K562 (cell line): ENCODE measurements at regions not wholly inside any gene's neighbourhood (a gene's known extent, or its start where the extent isn't known, plus 50 kb on each side); places are given as distances from the start of the nearest gene placed in this dataset.

Experiments used
- ATAC-seq: fragments of 200-7000 bp; cut with Tn5 transposase; 3 replicates; pipeline ENCODE4 v1.9.1; 2020; ENCODE audit warnings: moderate library complexity
- BruUV-seq: library from RNA; stranded (reverse); fragments of 400-500 nt; replicated peaks from 2 replicates; lab custom pipeline; 2021; lab: Mats Ljungman, UMichigan
- CTCF ChIA-PET: fragments of 300-600 bp; formaldehyde crosslinking; extraction: SDS; loops from one replicate; lab custom pipeline; 2021; ENCODE audit warnings: low intra/inter-chr PET ratio; lab: Yijun Ruan, JAX
- POLR2A ChIA-PET: fragments of 300-600, 350-650 bp; sonication (Branson Sonifier 250); formaldehyde crosslinking; extraction: SDS; loops from one replicate; lab custom pipeline; 2021; ENCODE audit warnings: antibody characterized with exemption, inconsistent platforms; lab: Yijun Ruan, JAX
- DNase-seq, 4 experiments: peaks; one replicate each; pipeline versions ENCODE4 v3.0.0 to v3.0.0-alpha.2; 2011 to 2018; ENCODE audit warnings: low spot score in 3 of 4, mixed read lengths in 3 of 4; ENCODE audit errors: extremely low read depth in 1 of 4
- FAIRE-seq: peaks from 2 replicates; lab custom pipeline; 2011; peaks lifted over from hg19 to GRCh38; lab: Jason Lieb, UNC
- H2AFZ ChIP-seq: 2 replicates; pipeline ENCODE4 v1.6.0; 2011; ENCODE audit warnings: low read depth, low read length, control low read depth, inconsistent platforms
- H3K27ac ChIP-seq: fragments of 200-600 bp; 3 replicates; pipeline ENCODE4 v1.8.0; 2011; ENCODE audit warnings: low read depth, mild to moderate bottlenecking, control low read depth, inconsistent platforms, low read length, moderate library complexity, mixed read lengths; ENCODE audit errors: extremely low read depth
- H3K27me3 ChIP-seq, 2 experiments: fragments of 300-600 bp in 1 of 2; 2 replicates in 1 of 2; 3 replicates in 1 of 2; pipeline versions ENCODE4 v1.6.0 to v1.8.0; 2011; ENCODE audit warnings: inconsistent platforms in 2 of 2, low read length in 2 of 2, mild to moderate bottlenecking in 1 of 2, mixed read lengths in 1 of 2, moderate library complexity in 1 of 2; ENCODE audit not compliant: control insufficient read depth in 2 of 2, insufficient read depth in 2 of 2
- H3K36me3 ChIP-seq: fragments of 300-600 bp; 3 replicates; pipeline ENCODE4 v1.8.0; 2011; ENCODE audit warnings: mild to moderate bottlenecking, low read length, inconsistent platforms; ENCODE audit not compliant: control insufficient read depth, insufficient read depth
- H3K4me1 ChIP-seq, 2 experiments: fragments of 200-600 bp in 1 of 2; replicated peaks in 1 of 2; 2 replicates in 1 of 2; 3 replicates in 1 of 2; pipeline versions ENCODE4 v1.5.1 to v1.8.0; 2011; ENCODE audit warnings: inconsistent platforms in 2 of 2, low read length in 2 of 2, mild to moderate bottlenecking in 1 of 2, mixed read lengths in 1 of 2, moderate library complexity in 1 of 2; ENCODE audit not compliant: control insufficient read depth in 2 of 2, insufficient read depth in 2 of 2
- H3K4me2 ChIP-seq: 2 replicates; pipeline ENCODE4 v1.6.1; 2011; ENCODE audit warnings: low read length, control low read depth, inconsistent platforms, mixed read lengths; ENCODE audit not compliant: insufficient read depth
- H3K4me3 ChIP-seq: fragments of 200-600 bp; sonication (generic), shearing (Covaris generic); 2 replicates; pipeline ENCODE4 v1.5.1; 2016; ENCODE audit warnings: control low read depth, inconsistent platforms
- H3K79me2 ChIP-seq: fragments of 200-600 bp; 3 replicates; pipeline ENCODE4 v1.8.0; 2011; ENCODE audit warnings: low read length, inconsistent platforms; ENCODE audit not compliant: control insufficient read depth, insufficient read depth
- H3K9ac ChIP-seq, 2 experiments: 2 replicates each; pipeline versions ENCODE4 v1.6.0 to v1.6.1; 2011; ENCODE audit warnings: low read depth in 2 of 2, low read length in 2 of 2, control low read depth in 1 of 2, inconsistent platforms in 1 of 2, mild to moderate bottlenecking in 1 of 2, mixed read lengths in 1 of 2; ENCODE audit not compliant: insufficient read depth in 1 of 2
- H3K9me1 ChIP-seq: one replicate; pipeline ENCODE4 v1.6.0; 2011; ENCODE audit warnings: inconsistent platforms, mild to moderate bottlenecking, low read length, moderate library complexity; ENCODE audit not compliant: control insufficient read depth, insufficient read depth
- H3K9me3 ChIP-seq: replicated peaks from 2 replicates; pipeline ENCODE4 v1.5.1; 2011; ENCODE audit warnings: low read depth, low read length, inconsistent platforms; ENCODE audit not compliant: control insufficient read depth, insufficient read depth
- H4K20me1 ChIP-seq: replicated peaks from 2 replicates; pipeline ENCODE4 v1.6.1; 2011; ENCODE audit warnings: low read length, inconsistent platforms, mixed read lengths; ENCODE audit not compliant: control insufficient read depth, insufficient read depth
- BRCA1 ChIP-seq, 2 experiments: fragments of 450-650 bp in 1 of 2; sonication (generic) in 1 of 2; formaldehyde crosslinking in 1 of 2; IDR thresholded peaks; 2 replicates each; pipeline versions ENCODE4 v1.5.0 to v1.6.1; 2017 to 2020; ENCODE audit warnings: mild to moderate bottlenecking in 1 of 2, missing genetic modification reagents in 1 of 2
- CREB3 ChIP-seq: fragments of 450-650 bp; conservative IDR thresholded peaks from 2 replicates; pipeline ENCODE4 v1.6.1; 2016; ENCODE audit warnings: missing genetic modification characterization, low read depth, mild to moderate bottlenecking, missing compliant biosample characterization, moderate library complexity
- FOXK1 ChIP-seq: sonication (generic); formaldehyde crosslinking; IDR thresholded peaks from 2 replicates; pipeline ENCODE4 v1.8.0; 2022; ENCODE audit warnings: missing genetic modification reagents, mild to moderate bottlenecking, borderline replicate concordance
- MYNN ChIP-seq, 2 experiments: sonication (generic); formaldehyde crosslinking in 1 of 2; IDR thresholded peaks; 2 replicates each; pipeline versions ENCODE4 v1.5.0 to v1.6.1; 2016 to 2020; ENCODE audit warnings: antibody characterized with exemption in 1 of 2, missing genetic modification reagents in 1 of 2
- NFE2 ChIP-seq: IDR thresholded peaks from 2 replicates; pipeline ENCODE4 v1.6.1; 2014; ENCODE audit warnings: antibody characterized with exemption, low read depth
- PML ChIP-seq: IDR thresholded peaks from 2 replicates; pipeline ENCODE4 v1.6.1; 2012; ENCODE audit warnings: low read length, inconsistent platforms
- POLR2AphosphoS5 ChIP-seq: IDR thresholded peaks from 2 replicates; pipeline ENCODE4 v1.6.1; 2011; ENCODE audit warnings: mild to moderate bottlenecking, low read depth, low read length, moderate library complexity; ENCODE audit not compliant: control insufficient read depth, insufficient read depth
- SIN3A ChIP-seq, 2 experiments: fragments of 150-350 bp in 1 of 2; IDR thresholded peaks; 2 replicates each; pipeline ENCODE4 v1.6.1; 2011 to 2016; ENCODE audit warnings: borderline replicate concordance in 2 of 2, low read depth in 2 of 2, low read length in 2 of 2, mild to moderate bottlenecking in 2 of 2, moderate library complexity in 2 of 2; ENCODE audit not compliant: control insufficient read depth in 1 of 2
- SRSF7 ChIP-seq: fragments of 200-400 bp; formaldehyde crosslinking; optimal IDR thresholded peaks from 2 replicates; pipeline ENCODE3; 2017; ENCODE audit warnings: mild to moderate bottlenecking, low read depth, low read length
- TBL1XR1 ChIP-seq, 2 experiments: IDR thresholded peaks; 2 replicates each; pipeline ENCODE4 v1.6.1; 2012; ENCODE audit warnings: improper control_type of control experiment in 2 of 2, low read length in 2 of 2, mild to moderate bottlenecking in 1 of 2
- TCF7L2 ChIP-seq: fragments of 150-350 bp; IDR thresholded peaks from 2 replicates; pipeline ENCODE4 v1.6.1; 2016; ENCODE audit warnings: low read depth, mild to moderate bottlenecking, low read length, moderate library complexity
- TSHZ1 ChIP-seq: fragments of 250-450 bp; sonication (Bioruptor Pico); IDR thresholded peaks from 2 replicates; pipeline ENCODE4 v1.4.0; 2020; ENCODE audit warnings: mild to moderate bottlenecking, moderate library complexity
- XRCC5 ChIP-seq: fragments of 200-400 bp; formaldehyde crosslinking; IDR thresholded peaks from 2 replicates; pipeline ENCODE4 v1.6.1; 2017; ENCODE audit warnings: low read depth, mild to moderate bottlenecking, low read length
- ZNF217 ChIP-seq: sonication (generic); formaldehyde crosslinking; IDR thresholded peaks from 2 replicates; pipeline ENCODE4 v1.8.0; 2022; ENCODE audit warnings: mild to moderate bottlenecking, missing genetic modification reagents
- ZNF408 ChIP-seq: fragments of 250-450 bp; sonication (Bioruptor Pico); IDR thresholded peaks from 2 replicates; pipeline ENCODE4 v1.4.0; 2020; ENCODE audit warnings: low read depth, mild to moderate bottlenecking, moderate library complexity
- ZNF778 ChIP-seq: fragments of 450-650 bp; formaldehyde crosslinking; IDR thresholded peaks from 2 replicates; pipeline ENCODE4 v1.4.0; 2020; ENCODE audit warnings: mild to moderate bottlenecking, moderate library complexity
- WGBS: fragments of 100-300 bp; shearing (Covaris generic); methylation state at CpG from one replicate; pipeline ENCODE4 v1.1.6; 2016; ENCODE audit warnings: low coverage, mixed read lengths; ENCODE audit not compliant: insufficient coverage; ENCODE audit errors: missing lambda C conversion rate; 5-methylcytosine and 5-hydroxymethylcytosine counted together
- in situ Hi-C: fragments of 300-500 bp; cut with MboI; formaldehyde crosslinking; loops from 4 replicates; pipeline ENCODE4 v1.15.0; 2018; ENCODE audit warnings: inconsistent platforms, mixed read lengths
- intact Hi-C: fragments of 100-400 bp; cut with micrococcal nuclease; formaldehyde crosslinking; loops from 2 replicates; pipeline ENCODE4 v1.14.2; 2022
- TF ChIP-seq, protein P1 (sequence below): fragments of 450-650 bp; formaldehyde crosslinking; IDR thresholded peaks from 2 replicates; pipeline ENCODE4 v1.4.0; 2020; ENCODE audit warnings: mild to moderate bottlenecking, moderate library complexity

GRCh38 chr13:44158881-44159632 lies 214.6 kb upstream of the SERP2 start:
- 4% methylated on average over 10 of the region's 15 CpGs for WGBS
- no peak overlapping the region for H3K4me3 ChIP-seq
- no peak overlapping the region for H3K9ac ChIP-seq
- ChIA-PET CTCF (no interaction called here), POLR2A (no interaction called here)
- H3K9me3 ChIP-seq = no peaks in the 10 kb centered on the region
- no peaks in the 10 kb centered on the region for H3K79me2 ChIP-seq
- H2AFZ ChIP-seq = no peak overlapping the region
- no peak for DNase-seq
- no peak overlapping the region for H3K27ac ChIP-seq
- intact Hi-C loops = no loop called here
- no peak for FAIRE-seq
- no peaks in the 10 kb centered on the region for H3K9me1 ChIP-seq
- H3K27me3 ChIP-seq = peaks cover 0 to 4% of the 10 kb centered on the region in 2 experiments; a peak in 2 of 5 replicates
- in situ Hi-C loops = no loop called here
- BruUV-seq = no TSS peak
- H3K36me3 ChIP-seq = no peaks in the 10 kb centered on the region
- no peak overlapping the region for H3K4me2 ChIP-seq
- H3K4me1 ChIP-seq = no peaks in the 10 kb centered on the region
- no peaks in the 10 kb centered on the region for H4K20me1 ChIP-seq
- no peak for ATAC-seq
- no peak for TF ChIP-seq MYNN (IDR thresholded peaks at IDR 0.05)
- TF ChIP-seq MYNN (CRISPR knock-in tag; IDR thresholded peaks at IDR 0.05) = no peak
- no peak for TF ChIP-seq SRSF7
- no peak for TF ChIP-seq TBL1XR1 (IDR thresholded peaks at IDR 0.05; ENCODE audit: low read length in 2 of 2)
- TF ChIP-seq SIN3A (IDR thresholded peaks at IDR 0.05; ENCODE audit: borderline replicate concordance in 2 of 2, control insufficient read depth in 1 of 2, low read depth in 2 of 2, low read length in 2 of 2) = no peak
- TF ChIP-seq CREB3 (tag) = no peak
- no peak for TF ChIP-seq ZNF408 (CRISPR knock-in tag)
- no peak for TF ChIP-seq PML
- TF ChIP-seq FOXK1 (CRISPR knock-in tag) = no peak
- no peak for TF ChIP-seq TSHZ1 (CRISPR knock-in tag)
- TF ChIP-seq, protein P1, sequence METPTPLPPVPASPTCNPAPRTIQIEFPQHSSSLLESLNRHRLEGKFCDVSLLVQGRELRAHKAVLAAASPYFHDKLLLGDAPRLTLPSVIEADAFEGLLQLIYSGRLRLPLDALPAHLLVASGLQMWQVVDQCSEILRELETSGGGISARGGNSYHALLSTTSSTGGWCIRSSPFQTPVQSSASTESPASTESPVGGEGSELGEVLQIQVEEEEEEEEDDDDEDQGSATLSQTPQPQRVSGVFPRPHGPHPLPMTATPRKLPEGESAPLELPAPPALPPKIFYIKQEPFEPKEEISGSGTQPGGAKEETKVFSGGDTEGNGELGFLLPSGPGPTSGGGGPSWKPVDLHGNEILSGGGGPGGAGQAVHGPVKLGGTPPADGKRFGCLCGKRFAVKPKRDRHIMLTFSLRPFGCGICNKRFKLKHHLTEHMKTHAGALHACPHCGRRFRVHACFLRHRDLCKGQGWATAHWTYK = no peak
- no peak for TF ChIP-seq ZNF778 (CRISPR knock-in tag)
- no peak for TF ChIP-seq BRCA1 (IDR thresholded peaks at IDR 0.05)
- TF ChIP-seq BRCA1 (CRISPR knock-in tag; IDR thresholded peaks at IDR 0.05) = no peak
- TF ChIP-seq NFE2 = no peak
- TF ChIP-seq XRCC5 = no peak
- TF ChIP-seq TCF7L2 = no peak
- no peak for TF ChIP-seq POLR2AphosphoS5
- no peak for TF ChIP-seq ZNF217 (CRISPR knock-in tag)
